IPS DF 4.7 (cell line): ENCODE measurements at regions not wholly inside any gene's neighbourhood (a gene's known extent, or its start where the extent isn't known, plus 50 kb on each side); places are given as distances from the start of the nearest gene placed in this dataset.
"Not testable (repeated sequence)": the region's sequence is repeated elsewhere in the genome, so short reads cannot be mapped to it uniquely, and the experiment has no call there.

Source experiments
- DNase-seq: peaks from one replicate; pipeline ENCODE4 v3.0.0-alpha.2; 2013; ENCODE audit warnings: low spot score; ENCODE audit errors: extremely low read depth

DNA sequence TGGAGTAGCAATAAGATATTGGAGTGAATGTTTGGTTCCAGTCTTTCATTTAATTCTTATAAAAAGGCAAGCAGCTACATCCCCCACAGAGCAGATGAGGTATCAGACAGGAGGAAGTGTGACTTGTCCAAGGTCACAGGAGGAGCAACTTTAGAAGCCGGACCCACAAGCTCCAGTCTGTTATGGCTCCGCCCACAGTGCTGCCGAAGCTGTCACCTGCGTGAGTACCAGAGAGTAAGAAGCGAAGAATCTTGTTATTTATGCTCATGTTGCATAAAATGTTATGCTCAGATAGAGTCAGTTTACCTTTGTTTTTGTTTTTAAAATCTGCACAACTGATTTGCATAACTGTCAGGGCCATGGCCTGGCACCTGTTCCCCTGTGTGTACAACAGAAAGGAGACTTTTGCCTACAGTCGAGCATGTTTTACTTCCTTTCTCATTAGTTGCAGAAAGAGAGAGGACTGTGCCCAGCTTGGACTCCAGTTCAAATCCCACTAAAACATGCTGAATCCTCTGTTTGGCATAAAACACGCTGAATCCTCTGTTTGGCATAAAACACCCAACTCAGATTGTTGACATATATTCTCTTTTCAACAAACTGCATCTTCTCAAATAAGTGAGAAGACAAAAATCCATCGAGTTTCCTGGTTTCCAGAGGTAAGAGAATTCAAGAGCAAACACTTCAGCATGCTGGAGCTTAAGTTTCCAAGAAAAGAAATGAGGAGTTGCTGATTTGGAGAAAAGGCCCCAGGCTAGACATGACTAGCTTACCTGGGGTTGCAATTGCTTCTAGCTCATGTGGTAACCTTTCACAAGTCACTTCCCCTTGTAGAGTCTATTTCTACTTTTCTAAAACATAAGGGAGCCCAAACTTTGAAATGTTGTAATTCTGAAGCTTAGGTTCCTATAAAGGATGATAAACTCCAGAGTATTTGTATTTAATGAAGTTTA, 409.8 kb upstream of the ZMIZ1 start:
- DNase-seq: no peak

DNA sequence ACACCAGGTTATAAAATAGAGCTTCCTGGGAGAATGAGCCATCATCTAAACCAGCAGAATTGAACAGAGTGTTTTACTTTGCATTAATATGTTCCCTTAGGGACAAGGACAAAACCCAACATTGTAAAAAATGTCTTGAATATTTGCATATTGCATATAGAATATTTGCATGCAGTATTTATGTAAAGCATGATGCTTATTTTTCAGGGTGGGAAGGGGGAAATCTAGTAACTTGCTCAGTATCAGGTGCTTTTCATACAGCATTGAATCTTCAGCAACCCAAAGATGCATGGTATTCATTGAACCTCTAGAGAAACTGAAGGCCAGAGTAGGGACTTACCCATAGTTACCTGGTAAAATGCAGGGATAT, 409.2 kb upstream of the ZMIZ1 start:
- DNase-seq: no peak

- DNase-seq: no peak
These were observed 408.2 kb upstream of the ZMIZ1 start for GRCh38 chr10:78660446-78661106.

- no peak for DNase-seq
These were observed 405.0 kb upstream of the ZMIZ1 start for GRCh38 chr10:78663721-78664120.

- peak; percentile 22 for DNase-seq
These were observed 403.7 kb upstream of the ZMIZ1 start for GRCh38 chr10:78664929-78665553.

GRCh38 chr10:78672918-78673317, 395.8 kb upstream of the ZMIZ1 start:
- DNase-seq: no peak

DNA sequence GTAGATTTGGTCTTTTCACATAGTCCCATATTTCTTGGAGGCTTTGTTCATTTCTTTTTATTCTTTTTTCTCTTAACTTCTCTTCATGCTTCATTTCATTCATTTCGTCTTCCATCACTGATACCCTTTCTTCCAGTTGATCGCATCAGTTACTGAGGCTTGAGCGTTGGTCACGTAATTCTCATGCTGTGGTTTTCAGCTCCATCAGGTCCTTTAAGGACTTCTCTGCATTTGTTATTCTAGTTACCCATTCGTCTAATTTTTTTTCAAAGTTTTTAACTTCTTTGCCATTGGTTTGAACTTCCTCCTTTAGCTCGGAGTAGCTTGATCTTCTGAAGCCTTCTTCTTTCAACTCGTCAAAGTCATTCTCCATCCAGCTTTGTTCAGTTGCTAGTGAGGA, 387.6 kb upstream of the ZMIZ1 start:
- not testable (repeated sequence) for DNase-seq

DNA sequence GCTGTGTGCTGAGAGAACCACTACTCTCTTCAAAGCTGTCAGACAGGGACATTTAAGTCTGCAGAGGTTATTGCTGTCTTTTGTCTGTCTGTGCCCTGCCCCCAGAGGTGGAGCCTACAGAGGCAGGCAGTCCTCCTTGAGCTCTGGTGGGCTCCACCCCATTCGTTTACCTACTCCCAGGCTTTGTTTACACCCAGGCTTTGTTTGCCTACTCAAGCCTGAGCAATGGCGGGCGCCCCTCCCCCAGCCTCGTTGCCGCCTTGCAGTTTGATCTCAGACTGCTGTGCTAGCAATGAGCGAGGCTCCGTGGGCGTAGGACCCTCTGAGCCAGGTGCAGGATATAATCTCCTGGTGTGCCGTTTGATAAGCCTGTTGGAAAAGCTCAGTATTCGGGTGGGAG, 386.8 kb upstream of the ZMIZ1 start:
- not testable (repeated sequence) for DNase-seq

- no peak for DNase-seq
These were observed 383.8 kb upstream of the ZMIZ1 start for GRCh38 chr10:78684947-78685346.

- DNase-seq: no peak
These were observed 383.2 kb upstream of the ZMIZ1 start for GRCh38 chr10:78685466-78686103.

- no peak for DNase-seq
These were observed 382.2 kb upstream of the ZMIZ1 start for GRCh38 chr10:78686444-78687060.

DNA sequence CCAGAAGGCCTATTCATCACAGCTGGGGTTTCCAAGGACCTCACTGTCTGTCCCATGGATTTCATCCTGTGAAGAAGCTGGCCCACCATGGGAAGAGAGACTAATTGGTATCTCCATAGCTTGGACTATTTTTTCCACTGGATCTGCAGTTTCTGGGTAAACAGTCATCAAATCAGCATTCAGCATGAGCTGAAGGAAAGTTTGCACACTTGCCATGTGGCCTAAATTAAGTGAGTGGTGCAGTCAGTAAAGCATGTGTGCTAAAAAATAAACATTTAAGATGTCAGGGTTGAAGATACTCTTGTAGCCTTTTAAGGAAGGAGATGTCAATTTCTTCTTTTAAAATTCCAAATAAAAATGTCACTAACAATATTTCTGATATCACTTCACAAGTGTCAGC, 381.1 kb upstream of the ZMIZ1 start:
- DNase-seq: no peak

DNA sequence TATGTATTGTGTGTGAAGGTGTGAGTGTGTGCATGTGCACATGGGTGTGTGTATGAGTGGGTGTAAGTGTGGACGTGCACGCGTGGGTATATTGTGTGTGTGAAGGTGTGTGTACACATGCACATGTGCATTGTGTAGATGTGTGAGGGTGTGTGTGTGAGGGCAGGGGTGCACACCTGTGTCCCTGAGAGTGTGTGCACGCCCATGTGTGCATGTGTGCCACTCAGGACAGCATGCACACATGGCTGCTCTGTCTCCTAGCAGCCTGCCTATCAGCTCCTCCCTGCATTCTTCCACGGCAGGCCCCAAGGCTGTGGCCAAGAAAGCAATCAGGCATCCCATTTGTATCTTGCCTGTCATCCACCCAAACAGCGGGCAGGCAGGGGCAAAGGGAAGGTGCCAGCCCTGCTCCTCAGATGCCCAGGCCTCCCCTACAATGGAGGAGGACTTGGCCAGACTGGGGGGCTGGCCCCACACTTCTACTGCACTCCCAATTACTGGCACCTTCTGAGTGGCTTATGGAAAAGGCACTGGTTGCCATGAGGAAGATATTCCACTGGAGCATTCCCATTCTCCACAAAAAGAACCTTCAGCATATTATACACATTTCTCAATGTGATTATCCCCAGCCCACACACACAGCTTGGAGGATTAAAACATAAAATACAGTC, 380.4 kb upstream of the ZMIZ1 start:
- no peak for DNase-seq

- DNase-seq: no peak
These were observed 379.7 kb upstream of the ZMIZ1 start for GRCh38 chr10:78688901-78689583.

GRCh38 chr10:78689584-78689935, 379.2 kb upstream of the ZMIZ1 start:
- no peak for DNase-seq

GRCh38 chr10:78690354-78691111, 378.2 kb upstream of the ZMIZ1 start:
- no peak for DNase-seq

DNA sequence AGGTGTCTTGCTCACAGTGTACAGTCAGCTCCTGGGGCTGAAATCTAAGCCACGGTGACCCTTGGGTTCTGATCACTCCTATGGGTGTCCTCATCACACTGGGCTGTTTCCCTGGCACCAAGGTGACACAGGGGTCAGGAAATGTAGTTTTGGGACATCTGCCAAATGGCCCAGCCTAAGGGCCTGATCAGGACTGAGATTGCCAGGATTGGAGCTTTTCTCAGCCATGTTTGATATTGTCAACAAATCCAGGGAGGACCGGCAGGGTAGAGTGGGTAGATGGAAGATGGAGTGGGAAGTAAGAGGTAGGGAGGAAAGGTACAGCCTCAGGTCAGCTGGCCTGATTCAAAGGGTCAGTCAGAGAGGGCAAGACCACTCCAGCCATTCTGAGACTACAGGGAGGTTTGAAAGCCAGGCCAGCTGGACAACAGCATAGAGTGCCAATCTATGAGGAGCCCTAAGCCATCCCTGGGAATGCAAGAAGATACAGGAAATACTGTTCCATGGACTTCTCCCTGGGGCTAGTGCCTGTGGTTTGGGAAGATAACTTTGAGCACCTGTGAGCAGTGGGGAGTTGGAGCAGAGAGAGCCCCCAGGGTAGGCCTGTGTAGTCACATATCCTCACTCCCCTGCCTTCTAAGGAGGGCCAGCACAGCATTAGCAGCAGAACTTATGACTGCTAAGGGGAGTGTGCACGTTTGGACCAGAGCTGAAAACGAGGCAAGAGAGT, 377.3 kb upstream of the ZMIZ1 start:
- DNase-seq: no peak

- DNase-seq: no peak
These were observed 376.7 kb upstream of the ZMIZ1 start for GRCh38 chr10:78692071-78692470.

GRCh38 chr10:78695846-78696245, 372.9 kb upstream of the ZMIZ1 start:
- no peak for DNase-seq
